UCSD-AML1 (cell line): ENCODE measurements at regions not wholly inside any gene's neighbourhood (a gene's known extent, or its start where the extent isn't known, plus 50 kb on each side); places are given as distances from the start of the nearest gene placed in this dataset.
"Not testable (repeated sequence)": the region's sequence is repeated elsewhere in the genome, so short reads cannot be mapped to it uniquely, and the experiment has no call there.

Experiments
- DNase-seq: peaks from one replicate; lab custom pipeline; 2025; ENCODE audit not compliant: unreplicated experiment; lab: John Stamatoyannopoulos, UW

GRCh38 chr11:42949738-42950376, 361.9 kb upstream of the API5 start:
- not testable (repeated sequence) for DNase-seq

GRCh38 chr11:42951266-42951665, 360.5 kb upstream of the API5 start:
- no peak for DNase-seq

GRCh38 chr11:42957831-42958230, 354.0 kb upstream of the API5 start:
- no peak for DNase-seq

GRCh38 chr11:42958635-42959034, 353.2 kb upstream of the API5 start:
- DNase-seq, result no peak

GRCh38 chr11:42960521-42961088, 351.2 kb upstream of the API5 start:
- DNase-seq, result no peak

- no peak for DNase-seq
Measured at GRCh38 chr11:42967653-42968052, 344.1 kb upstream of the API5 start.

- DNase-seq, result no peak
Measured at GRCh38 chr11:42972741-42973140, 339.1 kb upstream of the API5 start.

GRCh38 chr11:42974510-42975179, 337.2 kb upstream of the API5 start:
- DNase-seq, result no peak

- no peak for DNase-seq
Measured at GRCh38 chr11:42975180-42975529, 336.6 kb upstream of the API5 start.

- DNase-seq, result no peak
Measured at GRCh38 chr11:42976636-42977217, 335.1 kb upstream of the API5 start.

- DNase-seq, result no peak
Measured at GRCh38 chr11:42992594-42992993, 319.2 kb upstream of the API5 start.

GRCh38 chr11:42996421-42997307, 315.1 kb upstream of the API5 start:
- DNase-seq, result no peak

- DNase-seq, result not testable (repeated sequence)
Measured at GRCh38 chr11:43004879-43005278, 306.9 kb upstream of the API5 start.

GRCh38 chr11:43010042-43010441, 301.8 kb upstream of the API5 start:
- no peak for DNase-seq

GRCh38 chr11:43012606-43013005, 299.2 kb upstream of the API5 start:
- DNase-seq, result no peak

- DNase-seq, result no peak
Measured at GRCh38 chr11:43021466-43021865, 290.3 kb upstream of the API5 start.

- DNase-seq, result no peak
Measured at GRCh38 chr11:43034341-43034740, 277.5 kb upstream of the API5 start.

GRCh38 chr11:43035086-43035485, 276.7 kb upstream of the API5 start:
- DNase-seq, result no peak

- no peak for DNase-seq
Measured at GRCh38 chr11:43053638-43054412, 258.0 kb upstream of the API5 start.

- no peak for DNase-seq
Measured at GRCh38 chr11:43067681-43068080, 244.1 kb upstream of the API5 start.

- DNase-seq, result no peak
Measured at GRCh38 chr11:43071338-43071737, 240.5 kb upstream of the API5 start.
